ENCODE measurements at regions not wholly inside any gene's neighbourhood (a gene's known extent, or its start where the extent isn't known, plus 50 kb on each side); places are given as distances from the start of the nearest gene placed in this dataset.

- TF ChIP-seq MAX (IDR thresholded peaks at IDR 0.05) (no peak), RAD21 (IDR thresholded peaks at IDR 0.05; ENCODE audit: low read depth) (no peak), YY1 (IDR thresholded peaks at IDR 0.05; ENCODE audit: low read depth) (no peak), USF1 (IDR thresholded peaks at IDR 0.05) (no peak), CEBPB (IDR thresholded peaks at IDR 0.05) (no peak), EP300 (IDR thresholded peaks at IDR 0.05; ENCODE audit: borderline replicate concordance) (no peak)
Observed at GRCh38 chr2:176826356-176826755, 386.2 kb upstream of the HNRNPA3 start.

- TF ChIP-seq REST (IDR thresholded peaks at IDR 0.05; ENCODE audit: low read depth) (no peak), FOXM1 (IDR thresholded peaks at IDR 0.05; ENCODE audit: borderline replicate concordance, low read depth) (no peak), TAF1 (IDR thresholded peaks at IDR 0.05; ENCODE audit: low read depth) (no peak), CEBPB (IDR thresholded peaks at IDR 0.05) (no peak), EGR1 (IDR thresholded peaks at IDR 0.05) (no peak), YY1 (IDR thresholded peaks at IDR 0.05; ENCODE audit: low read depth) (no peak), EP300 (IDR thresholded peaks at IDR 0.05; ENCODE audit: borderline replicate concordance) (no peak), USF1 (IDR thresholded peaks at IDR 0.05) (no peak), NFIC (IDR thresholded peaks at IDR 0.05) (no peak), ZBTB7A (IDR thresholded peaks at IDR 0.05; ENCODE audit: low read depth) (no peak), RAD21 (IDR thresholded peaks at IDR 0.05; ENCODE audit: low read depth) (no peak), TCF12 (IDR thresholded peaks at IDR 0.05; ENCODE audit: low read depth) (no peak)
Observed at GRCh38 chr2:176826984-176827668, 385.5 kb upstream of the HNRNPA3 start.

- TF ChIP-seq CREB1 (IDR thresholded peaks at IDR 0.05; ENCODE audit: low read depth), result no peak
- TF ChIP-seq TAF1 (IDR thresholded peaks at IDR 0.05; ENCODE audit: low read depth), result no peak
- TF ChIP-seq FOXM1 (IDR thresholded peaks at IDR 0.05; ENCODE audit: borderline replicate concordance, low read depth), result no peak
- no peak for TF ChIP-seq MAX (IDR thresholded peaks at IDR 0.05)
- TF ChIP-seq NFIC (IDR thresholded peaks at IDR 0.05), result no peak
- TF ChIP-seq TEAD4 (IDR thresholded peaks at IDR 0.05), result no peak
- no peak for TF ChIP-seq REST (IDR thresholded peaks at IDR 0.05; ENCODE audit: low read depth)
- TF ChIP-seq YY1 (IDR thresholded peaks at IDR 0.05; ENCODE audit: low read depth), result no peak
- TF ChIP-seq EGR1 (IDR thresholded peaks at IDR 0.05), result no peak
Observed at GRCh38 chr2:176830362-176830761, 382.2 kb upstream of the HNRNPA3 start.

- TF ChIP-seq FOXM1 (IDR thresholded peaks at IDR 0.05; ENCODE audit: borderline replicate concordance, low read depth) (no peak), TEAD4 (IDR thresholded peaks at IDR 0.05) (no peak), EGR1 (IDR thresholded peaks at IDR 0.05) (no peak), MAX (IDR thresholded peaks at IDR 0.05) (no peak), ZBTB7A (IDR thresholded peaks at IDR 0.05; ENCODE audit: low read depth) (no peak), USF1 (IDR thresholded peaks at IDR 0.05) (no peak), RAD21 (IDR thresholded peaks at IDR 0.05; ENCODE audit: low read depth) (no peak)
Observed at GRCh38 chr2:176832086-176832485, 380.5 kb upstream of the HNRNPA3 start.

GRCh38 chr2:176833671-176834070, 378.9 kb upstream of the HNRNPA3 start:
- no peak for TF ChIP-seq TAF1 (IDR thresholded peaks at IDR 0.05; ENCODE audit: low read depth)
- no peak for TF ChIP-seq NFIC (IDR thresholded peaks at IDR 0.05)
- TF ChIP-seq ZBTB7A (IDR thresholded peaks at IDR 0.05; ENCODE audit: low read depth), result no peak
- no peak for TF ChIP-seq CEBPB (IDR thresholded peaks at IDR 0.05)
- no peak for TF ChIP-seq USF1 (IDR thresholded peaks at IDR 0.05)
- no peak for TF ChIP-seq RAD21 (IDR thresholded peaks at IDR 0.05; ENCODE audit: low read depth)
- TF ChIP-seq TCF12 (IDR thresholded peaks at IDR 0.05; ENCODE audit: low read depth), result no peak
- no peak for TF ChIP-seq YY1 (IDR thresholded peaks at IDR 0.05; ENCODE audit: low read depth)
- no peak for TF ChIP-seq FOXM1 (IDR thresholded peaks at IDR 0.05; ENCODE audit: borderline replicate concordance, low read depth)
- TF ChIP-seq EGR1 (IDR thresholded peaks at IDR 0.05), result no peak
- TF ChIP-seq TEAD4 (IDR thresholded peaks at IDR 0.05), result no peak
